ENCODE measurements at regions not wholly inside any gene's neighbourhood (a gene's known extent, or its start where the extent isn't known, plus 50 kb on each side); places are given as distances from the start of the nearest gene placed in this dataset.

DNA sequence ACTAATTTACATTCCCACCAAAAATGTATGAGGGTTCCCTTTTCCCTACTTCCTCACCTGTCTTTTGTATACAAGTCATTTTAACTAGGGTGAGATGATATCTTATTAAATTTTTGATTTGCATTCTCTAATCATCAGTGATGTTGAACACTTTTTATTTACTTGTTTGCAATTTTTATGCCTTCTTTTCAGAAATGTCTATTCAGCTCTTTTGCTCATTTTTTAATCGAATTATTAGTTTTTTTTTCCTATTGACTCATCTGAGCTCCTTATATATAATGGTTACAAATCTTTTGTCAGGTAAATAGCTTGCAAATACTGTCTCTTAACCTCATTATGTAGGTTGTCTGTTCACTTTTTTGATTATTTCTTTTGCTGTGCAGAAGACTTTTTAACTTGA lies 269.4 kb downstream of the CDH19 start (continued):
- TF ChIP-seq, protein P1, sequence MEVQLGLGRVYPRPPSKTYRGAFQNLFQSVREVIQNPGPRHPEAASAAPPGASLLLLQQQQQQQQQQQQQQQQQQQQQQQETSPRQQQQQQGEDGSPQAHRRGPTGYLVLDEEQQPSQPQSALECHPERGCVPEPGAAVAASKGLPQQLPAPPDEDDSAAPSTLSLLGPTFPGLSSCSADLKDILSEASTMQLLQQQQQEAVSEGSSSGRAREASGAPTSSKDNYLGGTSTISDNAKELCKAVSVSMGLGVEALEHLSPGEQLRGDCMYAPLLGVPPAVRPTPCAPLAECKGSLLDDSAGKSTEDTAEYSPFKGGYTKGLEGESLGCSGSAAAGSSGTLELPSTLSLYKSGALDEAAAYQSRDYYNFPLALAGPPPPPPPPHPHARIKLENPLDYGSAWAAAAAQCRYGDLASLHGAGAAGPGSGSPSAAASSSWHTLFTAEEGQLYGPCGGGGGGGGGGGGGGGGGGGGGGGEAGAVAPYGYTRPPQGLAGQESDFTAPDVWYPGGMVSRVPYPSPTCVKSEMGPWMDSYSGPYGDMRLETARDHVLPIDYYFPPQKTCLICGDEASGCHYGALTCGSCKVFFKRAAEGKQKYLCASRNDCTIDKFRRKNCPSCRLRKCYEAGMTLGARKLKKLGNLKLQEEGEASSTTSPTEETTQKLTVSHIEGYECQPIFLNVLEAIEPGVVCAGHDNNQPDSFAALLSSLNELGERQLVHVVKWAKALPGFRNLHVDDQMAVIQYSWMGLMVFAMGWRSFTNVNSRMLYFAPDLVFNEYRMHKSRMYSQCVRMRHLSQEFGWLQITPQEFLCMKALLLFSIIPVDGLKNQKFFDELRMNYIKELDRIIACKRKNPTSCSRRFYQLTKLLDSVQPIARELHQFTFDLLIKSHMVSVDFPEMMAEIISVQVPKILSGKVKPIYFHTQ (CRISPR knock-in tag; IDR thresholded peaks at IDR 0.05), result no peak
- no peak for TF ChIP-seq TCF7 (CRISPR knock-in tag; IDR thresholded peaks at IDR 0.05; ENCODE audit: low read depth)

DNA sequence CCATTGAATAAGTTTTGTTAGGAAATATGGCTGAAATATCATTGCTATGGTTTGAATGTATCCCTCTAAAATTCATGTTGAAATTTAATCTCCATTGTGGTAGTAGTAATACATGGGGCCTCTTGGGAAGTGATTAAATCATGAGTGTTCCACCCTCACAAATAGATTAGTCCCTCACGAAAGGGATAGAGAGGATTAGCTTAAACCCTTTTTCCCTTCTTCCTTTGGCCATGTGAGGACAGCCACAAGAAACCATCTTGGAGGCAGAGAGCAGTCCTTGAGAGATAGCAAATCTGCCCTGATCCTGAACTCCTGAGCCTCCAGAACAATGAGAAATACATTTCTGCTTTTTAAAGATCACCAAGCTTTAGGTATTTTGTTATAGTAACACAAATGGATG lies 274.2 kb downstream of the CDH19 start:
- no peaks in the 10 kb centered on the region for H3K36me3 Mint-ChIP-seq
- peaks cover 17% of the 10 kb centered on the region for H3K4me1 Mint-ChIP-seq
- H3K27ac Mint-ChIP-seq, result no peak overlapping the region
- CTCF ChIA-PET, result no interaction called here
- H3K9me3 Mint-ChIP-seq, result no peaks in the 10 kb centered on the region
- DNase-seq (ENCODE audit: low spot score) (no peak), ATAC-seq (no peak)
- no peak for TF ChIP-seq FOXJ3 (CRISPR knock-in tag; IDR thresholded peaks at IDR 0.05; ENCODE audit: borderline replicate concordance)
- TF ChIP-seq GRHL2 (CRISPR knock-in tag; IDR thresholded peaks at IDR 0.05; ENCODE audit: insufficient replicate concordance, severe bottlenecking), result no peak
- no peak for TF ChIP-seq GABPB1 (CRISPR knock-in tag; IDR thresholded peaks at IDR 0.05)
- TF ChIP-seq, protein P2, sequence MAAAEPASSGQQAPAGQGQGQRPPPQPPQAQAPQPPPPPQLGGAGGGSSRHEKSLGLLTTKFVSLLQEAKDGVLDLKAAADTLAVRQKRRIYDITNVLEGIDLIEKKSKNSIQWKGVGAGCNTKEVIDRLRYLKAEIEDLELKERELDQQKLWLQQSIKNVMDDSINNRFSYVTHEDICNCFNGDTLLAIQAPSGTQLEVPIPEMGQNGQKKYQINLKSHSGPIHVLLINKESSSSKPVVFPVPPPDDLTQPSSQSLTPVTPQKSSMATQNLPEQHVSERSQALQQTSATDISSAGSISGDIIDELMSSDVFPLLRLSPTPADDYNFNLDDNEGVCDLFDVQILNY (CRISPR knock-in tag; IDR thresholded peaks at IDR 0.05), result no peak
- no peak for TF ChIP-seq ZNF396 (CRISPR knock-in tag; IDR thresholded peaks at IDR 0.05; ENCODE audit: borderline replicate concordance)
- TF ChIP-seq MYBL2 (CRISPR knock-in tag; IDR thresholded peaks at IDR 0.05), result no peak
- TF ChIP-seq ZNF423 (CRISPR knock-in tag; IDR thresholded peaks at IDR 0.05), result no peak
- no peak for TF ChIP-seq NR3C1 (CRISPR knock-in tag; conservative IDR thresholded peaks at IDR 0.05; ENCODE audit: low read depth)
- TF ChIP-seq, protein P3, sequence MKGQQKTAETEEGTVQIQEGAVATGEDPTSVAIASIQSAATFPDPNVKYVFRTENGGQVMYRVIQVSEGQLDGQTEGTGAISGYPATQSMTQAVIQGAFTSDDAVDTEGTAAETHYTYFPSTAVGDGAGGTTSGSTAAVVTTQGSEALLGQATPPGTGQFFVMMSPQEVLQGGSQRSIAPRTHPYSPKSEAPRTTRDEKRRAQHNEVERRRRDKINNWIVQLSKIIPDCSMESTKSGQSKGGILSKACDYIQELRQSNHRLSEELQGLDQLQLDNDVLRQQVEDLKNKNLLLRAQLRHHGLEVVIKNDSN (CRISPR knock-in tag; IDR thresholded peaks at IDR 0.05), result no peak
- TF ChIP-seq, protein P4, sequence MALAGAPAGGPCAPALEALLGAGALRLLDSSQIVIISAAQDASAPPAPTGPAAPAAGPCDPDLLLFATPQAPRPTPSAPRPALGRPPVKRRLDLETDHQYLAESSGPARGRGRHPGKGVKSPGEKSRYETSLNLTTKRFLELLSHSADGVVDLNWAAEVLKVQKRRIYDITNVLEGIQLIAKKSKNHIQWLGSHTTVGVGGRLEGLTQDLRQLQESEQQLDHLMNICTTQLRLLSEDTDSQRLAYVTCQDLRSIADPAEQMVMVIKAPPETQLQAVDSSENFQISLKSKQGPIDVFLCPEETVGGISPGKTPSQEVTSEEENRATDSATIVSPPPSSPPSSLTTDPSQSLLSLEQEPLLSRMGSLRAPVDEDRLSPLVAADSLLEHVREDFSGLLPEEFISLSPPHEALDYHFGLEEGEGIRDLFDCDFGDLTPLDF (CRISPR knock-in tag; IDR thresholded peaks at IDR 0.05), result no peak
- TF ChIP-seq, protein P5, sequence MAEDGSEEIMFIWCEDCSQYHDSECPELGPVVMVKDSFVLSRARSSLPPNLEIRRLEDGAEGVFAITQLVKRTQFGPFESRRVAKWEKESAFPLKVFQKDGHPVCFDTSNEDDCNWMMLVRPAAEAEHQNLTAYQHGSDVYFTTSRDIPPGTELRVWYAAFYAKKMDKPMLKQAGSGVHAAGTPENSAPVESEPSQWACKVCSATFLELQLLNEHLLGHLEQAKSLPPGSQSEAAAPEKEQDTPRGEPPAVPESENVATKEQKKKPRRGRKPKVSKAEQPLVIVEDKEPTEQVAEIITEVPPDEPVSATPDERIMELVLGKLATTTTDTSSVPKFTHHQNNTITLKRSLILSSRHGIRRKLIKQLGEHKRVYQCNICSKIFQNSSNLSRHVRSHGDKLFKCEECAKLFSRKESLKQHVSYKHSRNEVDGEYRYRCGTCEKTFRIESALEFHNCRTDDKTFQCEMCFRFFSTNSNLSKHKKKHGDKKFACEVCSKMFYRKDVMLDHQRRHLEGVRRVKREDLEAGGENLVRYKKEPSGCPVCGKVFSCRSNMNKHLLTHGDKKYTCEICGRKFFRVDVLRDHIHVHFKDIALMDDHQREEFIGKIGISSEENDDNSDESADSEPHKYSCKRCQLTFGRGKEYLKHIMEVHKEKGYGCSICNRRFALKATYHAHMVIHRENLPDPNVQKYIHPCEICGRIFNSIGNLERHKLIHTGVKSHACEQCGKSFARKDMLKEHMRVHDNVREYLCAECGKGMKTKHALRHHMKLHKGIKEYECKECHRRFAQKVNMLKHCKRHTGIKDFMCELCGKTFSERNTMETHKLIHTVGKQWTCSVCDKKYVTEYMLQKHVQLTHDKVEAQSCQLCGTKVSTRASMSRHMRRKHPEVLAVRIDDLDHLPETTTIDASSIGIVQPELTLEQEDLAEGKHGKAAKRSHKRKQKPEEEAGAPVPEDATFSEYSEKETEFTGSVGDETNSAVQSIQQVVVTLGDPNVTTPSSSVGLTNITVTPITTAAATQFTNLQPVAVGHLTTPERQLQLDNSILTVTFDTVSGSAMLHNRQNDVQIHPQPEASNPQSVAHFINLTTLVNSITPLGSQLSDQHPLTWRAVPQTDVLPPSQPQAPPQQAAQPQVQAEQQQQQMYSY (CRISPR knock-in tag; IDR thresholded peaks at IDR 0.05), result no peak
- TF ChIP-seq TEAD1 (CRISPR knock-in tag; IDR thresholded peaks at IDR 0.05), result no peak
- TF ChIP-seq PRRX2 (CRISPR knock-in tag; IDR thresholded peaks at IDR 0.05), result no peak
- TF ChIP-seq, protein P6, sequence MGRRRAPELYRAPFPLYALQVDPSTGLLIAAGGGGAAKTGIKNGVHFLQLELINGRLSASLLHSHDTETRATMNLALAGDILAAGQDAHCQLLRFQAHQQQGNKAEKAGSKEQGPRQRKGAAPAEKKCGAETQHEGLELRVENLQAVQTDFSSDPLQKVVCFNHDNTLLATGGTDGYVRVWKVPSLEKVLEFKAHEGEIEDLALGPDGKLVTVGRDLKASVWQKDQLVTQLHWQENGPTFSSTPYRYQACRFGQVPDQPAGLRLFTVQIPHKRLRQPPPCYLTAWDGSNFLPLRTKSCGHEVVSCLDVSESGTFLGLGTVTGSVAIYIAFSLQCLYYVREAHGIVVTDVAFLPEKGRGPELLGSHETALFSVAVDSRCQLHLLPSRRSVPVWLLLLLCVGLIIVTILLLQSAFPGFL (CRISPR knock-in tag; IDR thresholded peaks at IDR 0.05; ENCODE audit: borderline replicate concordance), result no peak
- no peak for TF ChIP-seq NR2C2 (CRISPR knock-in tag; IDR thresholded peaks at IDR 0.05)
- TF ChIP-seq SP1 (CRISPR knock-in tag; conservative IDR thresholded peaks at IDR 0.05), result no peak
- TF ChIP-seq, protein P7, sequence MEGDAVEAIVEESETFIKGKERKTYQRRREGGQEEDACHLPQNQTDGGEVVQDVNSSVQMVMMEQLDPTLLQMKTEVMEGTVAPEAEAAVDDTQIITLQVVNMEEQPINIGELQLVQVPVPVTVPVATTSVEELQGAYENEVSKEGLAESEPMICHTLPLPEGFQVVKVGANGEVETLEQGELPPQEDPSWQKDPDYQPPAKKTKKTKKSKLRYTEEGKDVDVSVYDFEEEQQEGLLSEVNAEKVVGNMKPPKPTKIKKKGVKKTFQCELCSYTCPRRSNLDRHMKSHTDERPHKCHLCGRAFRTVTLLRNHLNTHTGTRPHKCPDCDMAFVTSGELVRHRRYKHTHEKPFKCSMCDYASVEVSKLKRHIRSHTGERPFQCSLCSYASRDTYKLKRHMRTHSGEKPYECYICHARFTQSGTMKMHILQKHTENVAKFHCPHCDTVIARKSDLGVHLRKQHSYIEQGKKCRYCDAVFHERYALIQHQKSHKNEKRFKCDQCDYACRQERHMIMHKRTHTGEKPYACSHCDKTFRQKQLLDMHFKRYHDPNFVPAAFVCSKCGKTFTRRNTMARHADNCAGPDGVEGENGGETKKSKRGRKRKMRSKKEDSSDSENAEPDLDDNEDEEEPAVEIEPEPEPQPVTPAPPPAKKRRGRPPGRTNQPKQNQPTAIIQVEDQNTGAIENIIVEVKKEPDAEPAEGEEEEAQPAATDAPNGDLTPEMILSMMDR (IDR thresholded peaks at IDR 0.05), result no peak
- TF ChIP-seq, protein P8, sequence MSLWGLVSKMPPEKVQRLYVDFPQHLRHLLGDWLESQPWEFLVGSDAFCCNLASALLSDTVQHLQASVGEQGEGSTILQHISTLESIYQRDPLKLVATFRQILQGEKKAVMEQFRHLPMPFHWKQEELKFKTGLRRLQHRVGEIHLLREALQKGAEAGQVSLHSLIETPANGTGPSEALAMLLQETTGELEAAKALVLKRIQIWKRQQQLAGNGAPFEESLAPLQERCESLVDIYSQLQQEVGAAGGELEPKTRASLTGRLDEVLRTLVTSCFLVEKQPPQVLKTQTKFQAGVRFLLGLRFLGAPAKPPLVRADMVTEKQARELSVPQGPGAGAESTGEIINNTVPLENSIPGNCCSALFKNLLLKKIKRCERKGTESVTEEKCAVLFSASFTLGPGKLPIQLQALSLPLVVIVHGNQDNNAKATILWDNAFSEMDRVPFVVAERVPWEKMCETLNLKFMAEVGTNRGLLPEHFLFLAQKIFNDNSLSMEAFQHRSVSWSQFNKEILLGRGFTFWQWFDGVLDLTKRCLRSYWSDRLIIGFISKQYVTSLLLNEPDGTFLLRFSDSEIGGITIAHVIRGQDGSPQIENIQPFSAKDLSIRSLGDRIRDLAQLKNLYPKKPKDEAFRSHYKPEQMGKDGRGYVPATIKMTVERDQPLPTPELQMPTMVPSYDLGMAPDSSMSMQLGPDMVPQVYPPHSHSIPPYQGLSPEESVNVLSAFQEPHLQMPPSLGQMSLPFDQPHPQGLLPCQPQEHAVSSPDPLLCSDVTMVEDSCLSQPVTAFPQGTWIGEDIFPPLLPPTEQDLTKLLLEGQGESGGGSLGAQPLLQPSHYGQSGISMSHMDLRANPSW (CRISPR knock-in tag; conservative IDR thresholded peaks at IDR 0.05; ENCODE audit: low read depth), result no peak
- TF ChIP-seq, protein P9, sequence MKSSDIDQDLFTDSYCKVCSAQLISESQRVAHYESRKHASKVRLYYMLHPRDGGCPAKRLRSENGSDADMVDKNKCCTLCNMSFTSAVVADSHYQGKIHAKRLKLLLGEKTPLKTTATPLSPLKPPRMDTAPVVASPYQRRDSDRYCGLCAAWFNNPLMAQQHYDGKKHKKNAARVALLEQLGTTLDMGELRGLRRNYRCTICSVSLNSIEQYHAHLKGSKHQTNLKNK (CRISPR knock-in tag; IDR thresholded peaks at IDR 0.05), result no peak
- no peak for TF ChIP-seq CREM (CRISPR knock-in tag; IDR thresholded peaks at IDR 0.05)
- H3K4me3 Mint-ChIP-seq, result no peak overlapping the region
- POLR2A ChIA-PET, result no interaction called here
- H3K27me3 Mint-ChIP-seq (ENCODE audit: low read depth), result no peaks in the 10 kb centered on the region

Measured in WTC11 (cell line).